ENCODE measurements at regions not wholly inside any gene's neighbourhood (a gene's known extent, or its start where the extent isn't known, plus 50 kb on each side); places are given as distances from the start of the nearest gene placed in this dataset.

- Histone ChIP-seq H3K27me3 (no peaks in the 10 kb centered on the region), H3K4me3 (no peak overlapping the region), H3K36me3 (no peaks in the 10 kb centered on the region), H3K4me1 (no peaks in the 10 kb centered on the region), H3K27ac (no peak overlapping the region), H3K9me3 (no peaks in the 10 kb centered on the region)
- intact Hi-C loops (cut with DNase I; ENCODE audit: low total_unique reads): no loop called here
- no peak for TF ChIP-seq EP300 (IDR thresholded peaks at IDR 0.05; ENCODE audit: low read depth)
- TF ChIP-seq CTCF (IDR thresholded peaks at IDR 0.05): no peak
- no peak for TF ChIP-seq POLR2AphosphoS5 (IDR thresholded peaks at IDR 0.05)
- TF ChIP-seq POLR2A (IDR thresholded peaks at IDR 0.05): no peak
- in situ Hi-C loops (cut with MboI; ENCODE audit: low pct_ligation_motif_present in 1 of 4, low pct_unique_long_range_greater_than_20kb in 1 of 4, low sequenced_read_pairs in 3 of 4): no loop called here
- WGBS, 2 donors (ENCODE audit: low coverage in 1 of 2): 76% methylated on average over 4 of the region's 4 CpGs; no CpG with 5 or more reads in 1 of the 2 donors
- DNase-seq: no peak
Observed at GRCh38 chr20:41862476-41862875, 244.3 kb upstream of the CHD6 start.

- intact Hi-C loops (cut with DNase I; ENCODE audit: low total_unique reads): no loop called here
- H3K27ac ChIP-seq: no peak overlapping the region
- TF ChIP-seq CTCF (IDR thresholded peaks at IDR 0.05) (no peak), POLR2A (IDR thresholded peaks at IDR 0.05) (no peak), EP300 (IDR thresholded peaks at IDR 0.05; ENCODE audit: low read depth) (no peak), POLR2AphosphoS5 (IDR thresholded peaks at IDR 0.05) (no peak)
Observed at GRCh38 chr20:41861772-41862422, 243.7 kb upstream of the CHD6 start.

GRCh38 chr20:41854765-41855164 is 236.6 kb upstream of the CHD6 start:
- in situ Hi-C loops (cut with MboI; ENCODE audit: low pct_ligation_motif_present in 1 of 4, low pct_unique_long_range_greater_than_20kb in 1 of 4, low sequenced_read_pairs in 3 of 4) (no loop called here), intact Hi-C loops (cut with DNase I; ENCODE audit: low total_unique reads) (no loop called here)
- WGBS, 2 donors (ENCODE audit: low coverage in 1 of 2): 72% methylated on average over 3 of the region's 3 CpGs; no CpG with 5 or more reads in 1 of the 2 donors
- H3K36me3 ChIP-seq: no peaks in the 10 kb centered on the region
- no peaks in the 10 kb centered on the region for H3K4me1 ChIP-seq
- no peaks in the 10 kb centered on the region for H3K9me3 ChIP-seq
- DNase-seq: no peak
- H3K27ac ChIP-seq: no peak overlapping the region
- peaks cover 6% of the 10 kb centered on the region for H3K27me3 ChIP-seq
- TF ChIP-seq EP300 (IDR thresholded peaks at IDR 0.05; ENCODE audit: low read depth): no peak
- TF ChIP-seq POLR2A (IDR thresholded peaks at IDR 0.05): no peak
- TF ChIP-seq POLR2AphosphoS5 (IDR thresholded peaks at IDR 0.05): no peak
- TF ChIP-seq CTCF (IDR thresholded peaks at IDR 0.05): no peak
- H3K4me3 ChIP-seq: no peak overlapping the region

More at GRCh38 chr20:41861772-41862422, 243.7 kb upstream of the CHD6 start:
- in situ Hi-C loops (cut with MboI; ENCODE audit: low pct_ligation_motif_present in 1 of 4, low pct_unique_long_range_greater_than_20kb in 1 of 4, low sequenced_read_pairs in 3 of 4): no loop called here
- no peaks in the 10 kb centered on the region for H3K4me1 ChIP-seq
- H3K9me3 ChIP-seq: no peaks in the 10 kb centered on the region
- DNase-seq: no peak
- H3K27me3 ChIP-seq: no peaks in the 10 kb centered on the region
- WGBS, 2 donors (ENCODE audit: low coverage in 1 of 2): 33 to 39% methylated on average over 1 to 6 of the region's 6 CpGs
- no peaks in the 10 kb centered on the region for H3K36me3 ChIP-seq
- no peak overlapping the region for H3K4me3 ChIP-seq

GRCh38 chr20:41853806-41854205 is 235.6 kb upstream of the CHD6 start:
- TF ChIP-seq POLR2AphosphoS5 (IDR thresholded peaks at IDR 0.05): no peak
- TF ChIP-seq CTCF (IDR thresholded peaks at IDR 0.05): no peak
- TF ChIP-seq EP300 (IDR thresholded peaks at IDR 0.05; ENCODE audit: low read depth): no peak
- intact Hi-C loops (cut with DNase I; ENCODE audit: low total_unique reads): no loop called here
- whole genome bisulfite sequencing, 2 donors (ENCODE audit: low coverage in 1 of 2): 48 to 75% methylated on average over 2 of the region's 2 CpGs

More at GRCh38 chr20:41853806-41854205, 235.6 kb upstream of the CHD6 start:
- Histone ChIP-seq H3K36me3 (no peaks in the 10 kb centered on the region), H3K4me1 (no peaks in the 10 kb centered on the region), H3K27me3 (peaks cover 6% of the 10 kb centered on the region), H3K27ac (no peak overlapping the region), H3K4me3 (no peak overlapping the region), H3K9me3 (no peaks in the 10 kb centered on the region)
- no peak for DNase-seq
- in situ Hi-C loops (cut with MboI; ENCODE audit: low pct_ligation_motif_present in 1 of 4, low pct_unique_long_range_greater_than_20kb in 1 of 4, low sequenced_read_pairs in 3 of 4): no loop called here
